GM18502 (cell line): ENCODE measurements at regions not wholly inside any gene's neighbourhood (a gene's known extent, or its start where the extent isn't known, plus 50 kb on each side); places are given as distances from the start of the nearest gene placed in this dataset.

ENCODE experiments used
- ATAC-seq: cut with Tn5 transposase; IDR thresholded peaks from one replicate; pipeline ENCODE4 v1.9.1; 2021; ENCODE audit warnings: mild to moderate bottlenecking; ENCODE audit not compliant: unreplicated experiment, poor library complexity

- ATAC-seq = no peak
These were observed 305.9 kb downstream of the PMP22 start for GRCh38 chr17:14959106-14959648.

GRCh38 chr17:14953405-14953804, 311.7 kb downstream of the PMP22 start:
- no peak for ATAC-seq

- ATAC-seq = no peak
These were observed 314.4 kb downstream of the PMP22 start for GRCh38 chr17:14950686-14951085.

GRCh38 chr17:14950216-14950615, 314.9 kb downstream of the PMP22 start:
- no peak for ATAC-seq

GRCh38 chr17:14947671-14948070, 317.5 kb downstream of the PMP22 start:
- no peak for ATAC-seq

- no peak for ATAC-seq
These were observed 318.6 kb downstream of the PMP22 start for GRCh38 chr17:14946481-14946880.

- no peak for ATAC-seq
These were observed 322.5 kb downstream of the PMP22 start for GRCh38 chr17:14942526-14943190.

GRCh38 chr17:14940938-14941265, 324.2 kb downstream of the PMP22 start:
- ATAC-seq = no peak

GRCh38 chr17:14940108-14940937, 324.8 kb downstream of the PMP22 start:
- no peak for ATAC-seq

- ATAC-seq = no peak
These were observed 329.2 kb downstream of the PMP22 start for GRCh38 chr17:14935845-14936485.

- ATAC-seq = no peak
These were observed 329.8 kb downstream of the PMP22 start for GRCh38 chr17:14935139-14935841.

GRCh38 chr17:14933676-14934075, 331.4 kb downstream of the PMP22 start:
- no peak for ATAC-seq

GRCh38 chr17:14926526-14927122, 338.5 kb downstream of the PMP22 start:
- ATAC-seq = no peak

- no peak for ATAC-seq
These were observed 339.1 kb downstream of the PMP22 start for GRCh38 chr17:14926073-14926472.

GRCh38 chr17:14925498-14925897, 339.6 kb downstream of the PMP22 start:
- no peak for ATAC-seq

GRCh38 chr17:14923981-14924380, 341.1 kb downstream of the PMP22 start:
- no peak for ATAC-seq

GRCh38 chr17:14922411-14922810, 342.7 kb downstream of the PMP22 start:
- ATAC-seq = no peak

- no peak for ATAC-seq
These were observed 343.2 kb downstream of the PMP22 start for GRCh38 chr17:14921936-14922335.

GRCh38 chr17:14919631-14920213, 345.4 kb downstream of the PMP22 start:
- ATAC-seq = no peak

- ATAC-seq = no peak
These were observed 346.0 kb downstream of the PMP22 start for GRCh38 chr17:14919094-14919493.
